ENCODE measurements at regions not wholly inside any gene's neighbourhood (a gene's known extent, or its start where the extent isn't known, plus 50 kb on each side); places are given as distances from the start of the nearest gene placed in this dataset.
"Not testable (repeated sequence)": the region's sequence is repeated elsewhere in the genome, so short reads cannot be mapped to it uniquely, and the experiment has no call there.

- CTCF ChIA-PET: no interaction called here
- POLR2A ChIA-PET (ENCODE audit: low non-redundant PET): no interaction called here
- H3K27ac ChIP-seq: no peak overlapping the region
- no peak for DNase-seq (ENCODE audit: low spot score)
- TF ChIP-seq CTCF (conservative IDR thresholded peaks at IDR 0.05; ENCODE audit: low read depth): no peak
These were observed 85.8 kb upstream of the CMC1 start for GRCh38 chr3:28155631-28156030.

- DNase-seq (ENCODE audit: low spot score); POLR2A ChIA-PET (ENCODE audit: low non-redundant PET); H3K27ac ChIP-seq; CTCF ChIA-PET: not testable (repeated sequence)
These were observed 84.8 kb upstream of the CMC1 start for GRCh38 chr3:28156599-28156998.

- CTCF ChIA-PET: no interaction called here
- POLR2A ChIA-PET (ENCODE audit: low non-redundant PET): no interaction called here
- no peak for TF ChIP-seq CTCF (conservative IDR thresholded peaks at IDR 0.05; ENCODE audit: low read depth)
- H3K27ac ChIP-seq: no peak overlapping the region
- DNase-seq (ENCODE audit: low spot score): no peak
These were observed 69.5 kb upstream of the CMC1 start for GRCh38 chr3:28171962-28172361.

- CTCF ChIA-PET: no interaction called here
- DNase-seq (ENCODE audit: low spot score): no peak
- POLR2A ChIA-PET (ENCODE audit: low non-redundant PET): no interaction called here
- H3K27ac ChIP-seq: no peak overlapping the region
- TF ChIP-seq CTCF (conservative IDR thresholded peaks at IDR 0.05; ENCODE audit: low read depth): no peak
These were observed 68.7 kb upstream of the CMC1 start for GRCh38 chr3:28172748-28173147.

- no peak overlapping the region for H3K27ac ChIP-seq
- CTCF ChIA-PET: interaction anchor here (0.7 kb wide), 1 partner anchor 255 kb away, joined by 3 read pairs; no protein-coding TSS in a partner anchor
- TF ChIP-seq CTCF (conservative IDR thresholded peaks at IDR 0.05; ENCODE audit: low read depth): no peak
- POLR2A ChIA-PET (ENCODE audit: low non-redundant PET): no interaction called here
- DNase-seq (ENCODE audit: low spot score): no peak
These were observed 67.6 kb upstream of the CMC1 start for GRCh38 chr3:28173836-28174235.

- CTCF ChIA-PET: no interaction called here
- no peak overlapping the region for H3K27ac ChIP-seq
- no peak for DNase-seq (ENCODE audit: low spot score)
- POLR2A ChIA-PET (ENCODE audit: low non-redundant PET): no interaction called here
- TF ChIP-seq CTCF (conservative IDR thresholded peaks at IDR 0.05; ENCODE audit: low read depth): no peak
These were observed 54.7 kb upstream of the CMC1 start for GRCh38 chr3:28186748-28187147.

GRCh38 chr3:28188686-28189085, 52.7 kb upstream of the CMC1 start:
- DNase-seq (ENCODE audit: low spot score): no peak
- TF ChIP-seq CTCF (conservative IDR thresholded peaks at IDR 0.05; ENCODE audit: low read depth): no peak
- no peak overlapping the region for H3K27ac ChIP-seq
- ChIA-PET POLR2A (ENCODE audit: low non-redundant PET) (no interaction called here), CTCF (no interaction called here)

Data from RWPE1 (cell line).